HepG2 (cell line): ENCODE measurements at regions not wholly inside any gene's neighbourhood (a gene's known extent, or its start where the extent isn't known, plus 50 kb on each side); places are given as distances from the start of the nearest gene placed in this dataset.
"Not testable (repeated sequence)": the region's sequence is repeated elsewhere in the genome, so short reads cannot be mapped to it uniquely, and the experiment has no call there.

Experiments
- ATAC-seq: fragments of 200-7000 bp; cut with Tn5 transposase; 3 replicates; pipeline ENCODE4 v1.9.1; 2020; ENCODE audit warnings: mild to moderate bottlenecking, moderate library complexity
- BruUV-seq: library from RNA; stranded (reverse); fragments of 400-500 nt; replicated peaks from 2 replicates; lab custom pipeline; 2021; lab: Mats Ljungman, UMichigan
- CTCF ChIA-PET: fragments of 300-600 bp; formaldehyde crosslinking; extraction: SDS; loops from one replicate; lab custom pipeline; 2021; ENCODE audit warnings: low total read pairs, inconsistent platforms, low intra/inter-chr PET ratio; lab: Yijun Ruan, JAX
- POLR2A ChIA-PET: fragments of 350-600 bp; sonication (Branson Sonifier 250); formaldehyde crosslinking; loops from one replicate; lab custom pipeline; 2020; ENCODE audit warnings: antibody characterized with exemption, inconsistent platforms; lab: Yijun Ruan, JAX
- DNase-seq: peaks from one replicate; pipeline ENCODE4 v3.0.0-alpha.2; 2015; ENCODE audit warnings: low spot score
- FAIRE-seq: peaks from 3 replicates; lab custom pipeline; 2011; peaks lifted over from hg19 to GRCh38; lab: Jason Lieb, UNC
- H2AFZ ChIP-seq: one replicate; pipeline ENCODE4 v1.6.1; 2011; ENCODE audit warnings: low read length, inconsistent platforms
- H3K27ac ChIP-seq: fragments of 300-600 bp; 3 replicates; pipeline ENCODE4 v1.8.0; 2011; ENCODE audit warnings: mixed run types, mild to moderate bottlenecking, mixed read lengths, low read length, inconsistent platforms; ENCODE audit not compliant: insufficient read depth; ENCODE audit errors: extremely low read length
- H3K27me3 ChIP-seq, 2 experiments: fragments of 200-600 bp in 1 of 2; 2 replicates in 1 of 2; 3 replicates in 1 of 2; pipeline versions ENCODE4 v1.6.0 to v1.8.0; 2011; ENCODE audit warnings: low read length in 2 of 2, mild to moderate bottlenecking in 2 of 2, moderate library complexity in 2 of 2, inconsistent platforms in 1 of 2; ENCODE audit not compliant: insufficient read depth in 2 of 2, control insufficient read depth in 1 of 2
- H3K36me3 ChIP-seq, 2 experiments: fragments of 200-600 bp in 1 of 2; replicated peaks in 1 of 2; 2 replicates in 1 of 2; 3 replicates in 1 of 2; pipeline versions ENCODE4 v1.5.1 to v1.8.0; 2011; ENCODE audit warnings: low read length in 2 of 2, inconsistent platforms in 1 of 2; ENCODE audit not compliant: insufficient read depth in 2 of 2, control insufficient read depth in 1 of 2
- H3K4me1 ChIP-seq: 2 replicates; pipeline ENCODE4 v1.5.1; 2012; ENCODE audit warnings: low read length, inconsistent platforms; ENCODE audit not compliant: insufficient read depth
- H3K4me2 ChIP-seq: 2 replicates; pipeline ENCODE4 v1.6.0; 2011; ENCODE audit warnings: low read depth, low read length, inconsistent platforms
- H3K4me3 ChIP-seq, 3 experiments: fragments of 200-600 bp in 1 of 3; sonication (generic), shearing (Covaris generic) in 1 of 3; replicated peaks in 1 of 3; 2 replicates each; pipeline ENCODE4 v1.5.1; 2011 to 2016; ENCODE audit warnings: low read length in 3 of 3, inconsistent platforms in 2 of 3, low read depth in 2 of 3, mild to moderate bottlenecking in 2 of 3, control low read depth in 1 of 3, mixed read lengths in 1 of 3; ENCODE audit not compliant: insufficient read depth in 1 of 3
- H3K79me2 ChIP-seq: one replicate; pipeline ENCODE4 v1.6.1; 2011; ENCODE audit warnings: low read length, inconsistent platforms; ENCODE audit not compliant: insufficient read depth
- H3K9ac ChIP-seq: 2 replicates; pipeline ENCODE4 v1.6.0; 2011; ENCODE audit warnings: mild to moderate bottlenecking, low read depth, low read length, inconsistent platforms; ENCODE audit not compliant: insufficient read depth
- H3K9me3 ChIP-seq: 2 replicates; pipeline ENCODE4 v1.5.1; 2012; ENCODE audit warnings: mild to moderate bottlenecking, low read length
- H4K20me1 ChIP-seq: 2 replicates; pipeline ENCODE4 v1.6.0; 2011; ENCODE audit warnings: inconsistent platforms, mild to moderate bottlenecking, low read length, moderate library complexity; ENCODE audit not compliant: insufficient read depth
- HMG20B ChIP-seq: conservative IDR thresholded peaks from 2 replicates; pipeline ENCODE4 v1.6.1; 2016; ENCODE audit warnings: missing genetic modification reagents, missing compliant biosample characterization
- SCMH1 ChIP-seq: sonication (generic); formaldehyde crosslinking; IDR thresholded peaks from 2 replicates; pipeline ENCODE4 v1.9.0; 2021; ENCODE audit warnings: missing genetic modification reagents, mild to moderate bottlenecking, borderline replicate concordance
- ZNF33A ChIP-seq: sonication (generic); formaldehyde crosslinking; IDR thresholded peaks from 2 replicates; pipeline ENCODE4 v1.5.1; 2020; ENCODE audit warnings: missing genetic modification reagents, mild to moderate bottlenecking, moderate library complexity, borderline replicate concordance
- ZNF713 ChIP-seq: sonication (generic); formaldehyde crosslinking; IDR thresholded peaks from 2 replicates; pipeline ENCODE4 v1.4.0; 2020; ENCODE audit warnings: mild to moderate bottlenecking, missing genetic modification reagents
- ZNF792 ChIP-seq: IDR thresholded peaks from 2 replicates; pipeline ENCODE4 v1.6.1; 2016
- ZSCAN29 ChIP-seq: sonication (generic); formaldehyde crosslinking; conservative IDR thresholded peaks from 2 replicates; pipeline ENCODE4 v1.4.0; 2020; ENCODE audit warnings: mild to moderate bottlenecking, missing genetic modification reagents
- WGBS: methylation state at CpG from one replicate; pipeline ENCODE4 v1.1.6; 2017; ENCODE audit warnings: low lambda C conversion rate; 5-methylcytosine and 5-hydroxymethylcytosine counted together
- in situ Hi-C: cut with HindIII; loops from 2 replicates; pipeline ENCODE4 v1.10.0; 2017; ENCODE audit warnings: low pct_unique_long_range_greater_than_20kb; ENCODE audit not compliant: extremely low pct_ligation_motif_present
- intact Hi-C: fragments of 100-400 bp; cut with micrococcal nuclease; formaldehyde crosslinking; loops from one replicate; pipeline ENCODE4 v1.10.0; 2022; ENCODE audit not compliant: unreplicated experiment
- TF ChIP-seq, protein P1 (sequence below): sonication (generic); formaldehyde crosslinking; IDR thresholded peaks from 2 replicates; pipeline ENCODE4 v1.8.1; 2023; ENCODE audit warnings: missing genetic modification reagents, inconsistent platforms, borderline replicate concordance
- TF ChIP-seq, protein P2 (sequence below): sonication (generic); formaldehyde crosslinking; IDR thresholded peaks from 2 replicates; pipeline ENCODE4 v1.8.1; 2022; ENCODE audit warnings: low read depth, mild to moderate bottlenecking, missing genetic modification reagents

DNA sequence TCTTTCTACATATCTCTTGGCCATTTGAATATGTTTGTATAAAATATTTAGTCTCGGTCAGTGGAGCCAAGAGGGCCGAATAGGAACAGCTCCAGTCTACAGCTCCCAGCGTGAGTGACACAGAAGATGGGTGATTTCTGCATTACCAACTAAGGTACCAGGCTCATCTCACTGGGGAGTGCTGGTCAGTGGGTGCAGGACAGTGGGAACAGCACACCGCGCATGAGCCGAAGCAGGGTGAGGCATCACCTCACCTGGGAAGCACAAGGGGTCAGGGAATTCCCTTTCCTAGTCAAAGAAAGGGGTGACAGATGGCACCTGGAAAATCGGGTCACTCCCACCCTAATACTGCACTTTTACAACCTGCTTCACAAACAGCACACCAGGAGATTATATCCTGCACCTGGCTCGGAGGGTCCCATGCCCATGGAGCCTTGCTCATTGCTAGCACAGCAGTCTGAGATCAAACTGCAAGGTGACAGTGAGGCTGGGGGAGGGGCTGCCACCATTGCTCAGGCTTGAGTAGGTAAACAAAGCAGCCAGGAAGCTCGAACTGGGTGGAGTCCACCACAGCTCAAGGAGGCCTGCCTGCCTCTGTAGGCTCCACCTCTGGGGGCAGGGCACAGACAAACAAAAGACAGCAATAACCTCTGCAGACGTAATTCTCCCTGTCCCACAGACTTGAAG lies 1926.9 kb upstream of the DEFB115 start:
- ATAC-seq, intact Hi-C loops, H3K79me2 ChIP-seq, CTCF ChIA-PET, H3K27me3 ChIP-seq, H3K27ac ChIP-seq, H3K4me2 ChIP-seq, BruUV-seq, H3K9ac ChIP-seq, H4K20me1 ChIP-seq, POLR2A ChIA-PET, H2AFZ ChIP-seq, FAIRE-seq, DNase-seq, in situ Hi-C loops, H3K36me3 ChIP-seq, H3K4me1 ChIP-seq, H3K4me3 ChIP-seq: not testable (repeated sequence)
- WGBS, result 12% methylated on average over 10 of the region's 10 CpGs
- peaks cover 79% of the 10 kb centered on the region for H3K9me3 ChIP-seq

GRCh38 chr20:29349836-29350235 lies 1907.6 kb upstream of the DEFB115 start:
- DNase-seq, result no peak
- no peaks in the 10 kb centered on the region for H4K20me1 ChIP-seq
- H3K4me3 ChIP-seq, result no peak overlapping the region
- no peaks in the 10 kb centered on the region; a peak in 1 of 5 replicates for H3K27me3 ChIP-seq
- TF ChIP-seq ZNF713 (CRISPR knock-in tag) (no peak), SCMH1 (CRISPR knock-in tag) (no peak), ZNF33A (no peak), ZSCAN29 (CRISPR knock-in tag) (no peak), HMG20B (no peak), ZNF792 (CRISPR knock-in tag) (no peak)
- TF ChIP-seq, protein P1, sequence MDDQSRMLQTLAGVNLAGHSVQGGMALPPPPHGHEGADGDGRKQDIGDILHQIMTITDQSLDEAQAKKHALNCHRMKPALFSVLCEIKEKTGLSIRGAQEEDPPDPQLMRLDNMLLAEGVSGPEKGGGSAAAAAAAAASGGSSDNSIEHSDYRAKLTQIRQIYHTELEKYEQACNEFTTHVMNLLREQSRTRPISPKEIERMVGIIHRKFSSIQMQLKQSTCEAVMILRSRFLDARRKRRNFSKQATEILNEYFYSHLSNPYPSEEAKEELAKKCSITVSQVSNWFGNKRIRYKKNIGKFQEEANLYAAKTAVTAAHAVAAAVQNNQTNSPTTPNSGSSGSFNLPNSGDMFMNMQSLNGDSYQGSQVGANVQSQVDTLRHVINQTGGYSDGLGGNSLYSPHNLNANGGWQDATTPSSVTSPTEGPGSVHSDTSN, result no peak
- TF ChIP-seq, protein P2, sequence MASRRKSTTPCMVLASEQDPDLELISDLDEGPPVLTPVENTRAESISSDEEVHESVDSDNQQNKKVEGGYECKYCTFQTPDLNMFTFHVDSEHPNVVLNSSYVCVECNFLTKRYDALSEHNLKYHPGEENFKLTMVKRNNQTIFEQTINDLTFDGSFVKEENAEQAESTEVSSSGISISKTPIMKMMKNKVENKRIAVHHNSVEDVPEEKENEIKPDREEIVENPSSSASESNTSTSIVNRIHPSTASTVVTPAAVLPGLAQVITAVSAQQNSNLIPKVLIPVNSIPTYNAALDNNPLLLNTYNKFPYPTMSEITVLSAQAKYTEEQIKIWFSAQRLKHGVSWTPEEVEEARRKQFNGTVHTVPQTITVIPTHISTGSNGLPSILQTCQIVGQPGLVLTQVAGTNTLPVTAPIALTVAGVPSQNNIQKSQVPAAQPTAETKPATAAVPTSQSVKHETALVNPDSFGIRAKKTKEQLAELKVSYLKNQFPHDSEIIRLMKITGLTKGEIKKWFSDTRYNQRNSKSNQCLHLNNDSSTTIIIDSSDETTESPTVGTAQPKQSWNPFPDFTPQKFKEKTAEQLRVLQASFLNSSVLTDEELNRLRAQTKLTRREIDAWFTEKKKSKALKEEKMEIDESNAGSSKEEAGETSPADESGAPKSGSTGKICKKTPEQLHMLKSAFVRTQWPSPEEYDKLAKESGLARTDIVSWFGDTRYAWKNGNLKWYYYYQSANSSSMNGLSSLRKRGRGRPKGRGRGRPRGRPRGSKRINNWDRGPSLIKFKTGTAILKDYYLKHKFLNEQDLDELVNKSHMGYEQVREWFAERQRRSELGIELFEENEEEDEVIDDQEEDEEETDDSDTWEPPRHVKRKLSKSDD (CRISPR knock-in tag), result no peak
- no peak overlapping the region for H2AFZ ChIP-seq
- H3K9me3 ChIP-seq, result peaks cover 49% of the 10 kb centered on the region
- no peaks in the 10 kb centered on the region for H3K79me2 ChIP-seq
- BruUV-seq, result no TSS peak
- WGBS, result 5% methylated on average over 7 of the region's 14 CpGs
- H3K27ac ChIP-seq, result no peak overlapping the region
- intact Hi-C loops, result no loop called here
- POLR2A ChIA-PET, result no interaction called here
- no peak overlapping the region for H3K4me2 ChIP-seq
- no peak for ATAC-seq
- H3K4me1 ChIP-seq, result no peaks in the 10 kb centered on the region
- in situ Hi-C loops, result no loop called here
- no peak for FAIRE-seq
- CTCF ChIA-PET, result no interaction called here
- no peak overlapping the region for H3K9ac ChIP-seq
- no peaks in the 10 kb centered on the region for H3K36me3 ChIP-seq

GRCh38 chr20:29375937-29376336 lies 1881.5 kb upstream of the DEFB115 start:
- FAIRE-seq, result not testable (repeated sequence)

More at GRCh38 chr20:29375937-29376336, 1881.5 kb upstream of the DEFB115 start:
- CTCF ChIA-PET, intact Hi-C loops, H3K4me3 ChIP-seq, H3K36me3 ChIP-seq, DNase-seq, H2AFZ ChIP-seq, POLR2A ChIA-PET, ATAC-seq, H3K79me2 ChIP-seq, H3K4me2 ChIP-seq, BruUV-seq, H3K27ac ChIP-seq, H3K27me3 ChIP-seq, in situ Hi-C loops, H3K9ac ChIP-seq, H4K20me1 ChIP-seq, H3K4me1 ChIP-seq: not testable (repeated sequence)
- H3K9me3 ChIP-seq, result peaks cover 79% of the 10 kb centered on the region
- 5% methylated on average over 2 of the region's 2 CpGs for WGBS
